ENCODE measurements at regions not wholly inside any gene's neighbourhood (a gene's known extent, or its start where the extent isn't known, plus 50 kb on each side); places are given as distances from the start of the nearest gene placed in this dataset.

GRCh38 chr2:5539282-5540165 lies 152.7 kb upstream of the SOX11 start:
- ATAC-seq (no peak), DNase-seq (ENCODE audit: low read depth in 1 of 2, low spot score in 1 of 2) (no peak), FAIRE-seq (no peak)
- POLR2A ChIA-PET = no interaction called here
- peaks cover 17% of the 10 kb centered on the region for H3K9me3 ChIP-seq
- no peaks in the 10 kb centered on the region for H3K4me1 ChIP-seq
- H3K4me3 ChIP-seq = no peak overlapping the region
- no peak overlapping the region for H3K27ac ChIP-seq
- H3K4me2 ChIP-seq = no peak overlapping the region
- TF ChIP-seq MAX (IDR thresholded peaks at IDR 0.05) = no peak
- TF ChIP-seq ZC3H11A (IDR thresholded peaks at IDR 0.05) = no peak
- no peak for TF ChIP-seq EHF (CRISPR knock-in tag; IDR thresholded peaks at IDR 0.05)
- TF ChIP-seq RAD21 (conservative IDR thresholded peaks at IDR 0.05 in 1 of 2, IDR thresholded peaks at IDR 0.05 in 1 of 2) = no peak
- TF ChIP-seq HEYL (CRISPR knock-in tag; IDR thresholded peaks at IDR 0.05) = no peak
- no peak for TF ChIP-seq FOXS1 (CRISPR knock-in tag; IDR thresholded peaks at IDR 0.05)
- TF ChIP-seq EHMT2 (IDR thresholded peaks at IDR 0.05; ENCODE audit: low read depth) = no peak
- TF ChIP-seq BCL3 (IDR thresholded peaks at IDR 0.05) = no peak
- TF ChIP-seq CHD2 (IDR thresholded peaks at IDR 0.05; ENCODE audit: low read length, partially characterized antibody) = no peak
- TF ChIP-seq MAFK (IDR thresholded peaks at IDR 0.05; ENCODE audit: partially characterized antibody) = no peak
- TF ChIP-seq HOXB13 (CRISPR knock-in tag; IDR thresholded peaks at IDR 0.05; ENCODE audit: low read depth) = no peak
- CTCF ChIA-PET = no interaction called here
- 15% methylated on average over 18 of the region's 18 CpGs for WGBS (ENCODE audit: missing lambda C conversion rate)

- peaks cover 25% of the 10 kb centered on the region for H3K9me3 ChIP-seq
- POLR2A ChIA-PET = no interaction called here
Measured at GRCh38 chr2:5540856-5541255, 151.3 kb upstream of the SOX11 start.

GRCh38 chr2:5544205-5544786 lies 147.9 kb upstream of the SOX11 start:
- CTCF ChIA-PET = no interaction called here
- Histone ChIP-seq H3K27ac (no peak overlapping the region), H3K4me2 (no peak overlapping the region), H3K9me3 (peaks cover 19% of the 10 kb centered on the region), H3K4me1 (no peaks in the 10 kb centered on the region), H3K4me3 (no peak overlapping the region)
- 8% methylated on average over 5 of the region's 5 CpGs for WGBS (ENCODE audit: missing lambda C conversion rate)
- POLR2A ChIA-PET = no interaction called here
- no peak for TF ChIP-seq SMC3 (IDR thresholded peaks at IDR 0.05)
- TF ChIP-seq EHF (CRISPR knock-in tag; IDR thresholded peaks at IDR 0.05) = no peak
- TF ChIP-seq HOXB13 (CRISPR knock-in tag; IDR thresholded peaks at IDR 0.05; ENCODE audit: low read depth) = no peak
- TF ChIP-seq KDM1A (IDR thresholded peaks at IDR 0.05; ENCODE audit: low read depth) = no peak
- TF ChIP-seq ZC3H11A (IDR thresholded peaks at IDR 0.05) = no peak
- DNase-seq (ENCODE audit: low read depth in 1 of 2, low spot score in 1 of 2) (no peak), ATAC-seq (no peak), FAIRE-seq (no peak)

More at GRCh38 chr2:5540856-5541255, 151.3 kb upstream of the SOX11 start:
- DNase-seq (ENCODE audit: low read depth in 1 of 2, low spot score in 1 of 2) (no peak), ATAC-seq (no peak), FAIRE-seq (no peak)
- H3K4me3 ChIP-seq = no peak overlapping the region
- 3% methylated on average over 5 of the region's 5 CpGs for WGBS (ENCODE audit: missing lambda C conversion rate)
- no peak for TF ChIP-seq MYC (IDR thresholded peaks at IDR 0.05; ENCODE audit: borderline replicate concordance, low read length)
- no peak for TF ChIP-seq NPAS2 (CRISPR knock-in tag; IDR thresholded peaks at IDR 0.05; ENCODE audit: borderline replicate concordance)
- TF ChIP-seq CBX8 (IDR thresholded peaks at IDR 0.05) = no peak
- no peak for TF ChIP-seq RFX5 (IDR thresholded peaks at IDR 0.05)
- TF ChIP-seq JUN (IDR thresholded peaks at IDR 0.05) = no peak
- TF ChIP-seq USF2 (IDR thresholded peaks at IDR 0.05) = no peak
- TF ChIP-seq ESRRA (IDR thresholded peaks at IDR 0.05; ENCODE audit: borderline replicate concordance, low read length) = no peak
- no peak for TF ChIP-seq GATA3 (IDR thresholded peaks at IDR 0.05; ENCODE audit: borderline replicate concordance)
- no peak for TF ChIP-seq TFCP2L1 (CRISPR knock-in tag; IDR thresholded peaks at IDR 0.05)
- no peak for TF ChIP-seq EP300 (IDR thresholded peaks at IDR 0.05)
- TF ChIP-seq KDM1A (IDR thresholded peaks at IDR 0.05; ENCODE audit: low read depth) = no peak
- no peak for TF ChIP-seq CBX2 (IDR thresholded peaks at IDR 0.05; ENCODE audit: borderline replicate concordance, low read depth)
- TF ChIP-seq RAD21 (conservative IDR thresholded peaks at IDR 0.05 in 1 of 2, IDR thresholded peaks at IDR 0.05 in 1 of 2) = no peak
- TF ChIP-seq HES2 (IDR thresholded peaks at IDR 0.05) = no peak
- H3K4me1 ChIP-seq = no peaks in the 10 kb centered on the region
- CTCF ChIA-PET = interaction anchor here (0.6 kb wide), 1 partner anchor 1611 kb away, joined by 3 read pairs; no protein-coding TSS in a partner anchor
- H3K4me2 ChIP-seq = no peak overlapping the region
- H3K27ac ChIP-seq = no peak overlapping the region
